HCT116 (cell line): ENCODE measurements at regions not wholly inside any gene's neighbourhood (a gene's known extent, or its start where the extent isn't known, plus 50 kb on each side); places are given as distances from the start of the nearest gene placed in this dataset.

Experiments used
- ATAC-seq: fragments of 200-7000 bp; cut with Tn5 transposase; 2 replicates; pipeline ENCODE4 v1.9.1; 2020; ENCODE audit warnings: mild to moderate bottlenecking, moderate library complexity
- BruUV-seq: library from RNA; stranded (reverse); fragments of 400-500 nt; replicated peaks from 2 replicates; lab custom pipeline; 2021; lab: Mats Ljungman, UMichigan
- CTCF ChIA-PET: fragments of 300-600 bp; sonication (Branson Sonifier 250); formaldehyde crosslinking; loops from one replicate; lab custom pipeline; 2021; ENCODE audit warnings: antibody characterized with exemption; lab: Charles Lee
- POLR2A ChIA-PET: fragments of 300-600, 350-600 bp; sonication (Branson Sonifier 250); formaldehyde crosslinking; loops from one replicate; lab custom pipeline; 2021; ENCODE audit warnings: antibody characterized with exemption; lab: Charles Lee
- RAD21 ChIA-PET, 2 experiments: fragments of 300-600 bp; sonication (Branson Sonifier 250); formaldehyde crosslinking; loops; one replicate each; lab custom pipeline; 2023; ENCODE audit warnings: low total read pairs in 2 of 2; ENCODE audit not compliant: uncharacterized antibody in 2 of 2, unreplicated experiment in 2 of 2, low non-redundant PET in 1 of 2; lab: Charles Lee
- DNase-seq: peaks from one replicate; pipeline ENCODE4 v3.0.0-alpha.2; 2010; ENCODE audit warnings: low read depth, low spot score
- H2AFZ ChIP-seq: fragments of 200-600 bp; shearing (Covaris generic), sonication (generic); 2 replicates; pipeline ENCODE4 v1.6.1; 2017; ENCODE audit warnings: low read depth, mixed run types, mixed read lengths, antibody characterized with exemption, low read length; ENCODE audit not compliant: poor library complexity, severe bottlenecking
- H3K27ac ChIP-seq: 2 replicates; pipeline ENCODE4 v1.5.1; 2012; ENCODE audit warnings: low read depth, low read length
- H3K27me3 ChIP-seq: fragments of 200-600 bp; sonication (generic); 2 replicates; pipeline ENCODE4 v1.6.1; 2016; ENCODE audit warnings: mixed run types, low read length, mixed read lengths; ENCODE audit not compliant: insufficient read depth
- H3K36me3 ChIP-seq, 2 experiments: fragments of 200-500 bp in 1 of 2; fragments of 200-600 bp in 1 of 2; sonication (Bioruptor generic) in 1 of 2; sonication (generic) in 1 of 2; 2 replicates each; pipeline versions ENCODE4 v1.5.1 to v1.6.1; 2014 to 2016; ENCODE audit warnings: low read length in 2 of 2, inconsistent platforms in 1 of 2, mixed read lengths in 1 of 2, mixed run types in 1 of 2; ENCODE audit not compliant: insufficient read depth in 2 of 2, control insufficient read depth in 1 of 2
- H3K4me1 ChIP-seq, 2 experiments: fragments of 200-600 bp in 1 of 2; sonication (generic) in 1 of 2; 2 replicates each; pipeline versions ENCODE4 v1.5.1 to v1.6.1; 2012 to 2017; ENCODE audit warnings: low read length in 2 of 2, inconsistent platforms in 1 of 2, mild to moderate bottlenecking in 1 of 2, mixed read lengths in 1 of 2, mixed run types in 1 of 2, moderate library complexity in 1 of 2; ENCODE audit not compliant: insufficient read depth in 2 of 2, control insufficient read depth in 1 of 2
- H3K4me2 ChIP-seq: fragments of 200-600 bp; sonication (generic); 2 replicates; pipeline ENCODE4 v1.6.1; 2017; ENCODE audit warnings: mixed run types, low read length, mixed read lengths
- H3K4me3 ChIP-seq, 2 experiments: fragments of 200-600 bp in 1 of 2; sonication (generic) in 1 of 2; replicated peaks in 1 of 2; 2 replicates each; pipeline ENCODE4 v1.5.1; 2011 to 2016; ENCODE audit warnings: low read length in 2 of 2, control low read depth in 1 of 2, low read depth in 1 of 2, mild to moderate bottlenecking in 1 of 2, mixed read lengths in 1 of 2, mixed run types in 1 of 2
- H3K79me2 ChIP-seq: fragments of 200-600 bp; sonication (generic); 2 replicates; pipeline ENCODE4 v1.6.1; 2017; ENCODE audit warnings: mild to moderate bottlenecking, mixed run types, low read length, moderate library complexity, mixed read lengths; ENCODE audit not compliant: insufficient read depth
- H3K9ac ChIP-seq: fragments of 200-600 bp; sonication (generic); 2 replicates; pipeline ENCODE4 v1.6.1; 2016; ENCODE audit warnings: low read length, mixed read lengths
- H3K9me2 ChIP-seq: fragments of 200-600 bp; sonication (generic), shearing (Covaris generic); 2 replicates; pipeline ENCODE4 v1.6.1; 2017; ENCODE audit warnings: mixed run types, mild to moderate bottlenecking, moderate library complexity; ENCODE audit not compliant: insufficient read depth
- H3K9me3 ChIP-seq, 2 experiments: fragments of 200-500 bp in 1 of 2; fragments of 200-600 bp in 1 of 2; sonication (Bioruptor generic) in 1 of 2; sonication (generic) in 1 of 2; 2 replicates each; pipeline ENCODE4 v1.6.1; 2014 to 2017; ENCODE audit warnings: low read length in 2 of 2, mixed read lengths in 2 of 2, inconsistent platforms in 1 of 2, low read depth in 1 of 2, mild to moderate bottlenecking in 1 of 2, mixed run types in 1 of 2, moderate library complexity in 1 of 2; ENCODE audit not compliant: control insufficient read depth in 1 of 2, insufficient read depth in 1 of 2
- H4K20me1 ChIP-seq: fragments of 200-600 bp; sonication (generic), shearing (Covaris generic); 2 replicates; pipeline ENCODE4 v1.6.1; 2017; ENCODE audit warnings: mixed run types, mild to moderate bottlenecking, moderate library complexity; ENCODE audit not compliant: insufficient read depth
- CBX3 ChIP-seq: IDR thresholded peaks from 2 replicates; pipeline ENCODE4 v1.6.1; 2012; ENCODE audit warnings: low read depth
- FOSL1 ChIP-seq: IDR thresholded peaks from 2 replicates; pipeline ENCODE4 v1.6.1; 2012; ENCODE audit warnings: low read depth
- ZBTB33 ChIP-seq: IDR thresholded peaks from 2 replicates; pipeline ENCODE4 v1.6.1; 2011; ENCODE audit warnings: mild to moderate bottlenecking, low read length, moderate library complexity; ENCODE audit not compliant: insufficient replicate concordance; ENCODE audit errors: extremely low read depth
- ZFX ChIP-seq: fragments of 450-650 bp; IDR thresholded peaks from 2 replicates; pipeline ENCODE4 v1.6.1; 2017
- intact Hi-C: fragments of 100-400 bp; cut with micrococcal nuclease; formaldehyde crosslinking; loops from 2 replicates; pipeline ENCODE4 v1.10.0; 2022
- TF ChIP-seq, protein P1 (sequence below): IDR thresholded peaks from 2 replicates; pipeline ENCODE4 v1.6.1; 2012; ENCODE audit warnings: low read depth

DNA sequence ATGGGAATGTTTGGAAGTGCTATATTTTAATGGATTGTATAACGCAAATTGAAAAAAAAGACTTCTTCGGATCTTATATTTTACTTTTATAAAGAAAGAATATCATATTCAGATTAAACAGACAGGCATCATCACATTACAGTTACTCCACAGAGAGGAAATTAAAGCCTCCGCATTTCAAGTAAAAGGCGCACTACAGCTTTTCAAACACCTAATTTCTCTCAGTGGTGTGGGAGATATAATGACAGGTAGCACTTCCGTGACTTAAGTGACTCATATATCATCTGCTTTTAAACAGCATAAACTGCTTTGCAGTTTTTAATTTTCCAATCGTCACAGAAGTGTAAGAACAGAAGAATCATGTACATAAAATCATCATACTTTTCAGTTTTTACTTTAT, 751.4 kb downstream of the FSCB start (continued):
- TF ChIP-seq, protein P1, sequence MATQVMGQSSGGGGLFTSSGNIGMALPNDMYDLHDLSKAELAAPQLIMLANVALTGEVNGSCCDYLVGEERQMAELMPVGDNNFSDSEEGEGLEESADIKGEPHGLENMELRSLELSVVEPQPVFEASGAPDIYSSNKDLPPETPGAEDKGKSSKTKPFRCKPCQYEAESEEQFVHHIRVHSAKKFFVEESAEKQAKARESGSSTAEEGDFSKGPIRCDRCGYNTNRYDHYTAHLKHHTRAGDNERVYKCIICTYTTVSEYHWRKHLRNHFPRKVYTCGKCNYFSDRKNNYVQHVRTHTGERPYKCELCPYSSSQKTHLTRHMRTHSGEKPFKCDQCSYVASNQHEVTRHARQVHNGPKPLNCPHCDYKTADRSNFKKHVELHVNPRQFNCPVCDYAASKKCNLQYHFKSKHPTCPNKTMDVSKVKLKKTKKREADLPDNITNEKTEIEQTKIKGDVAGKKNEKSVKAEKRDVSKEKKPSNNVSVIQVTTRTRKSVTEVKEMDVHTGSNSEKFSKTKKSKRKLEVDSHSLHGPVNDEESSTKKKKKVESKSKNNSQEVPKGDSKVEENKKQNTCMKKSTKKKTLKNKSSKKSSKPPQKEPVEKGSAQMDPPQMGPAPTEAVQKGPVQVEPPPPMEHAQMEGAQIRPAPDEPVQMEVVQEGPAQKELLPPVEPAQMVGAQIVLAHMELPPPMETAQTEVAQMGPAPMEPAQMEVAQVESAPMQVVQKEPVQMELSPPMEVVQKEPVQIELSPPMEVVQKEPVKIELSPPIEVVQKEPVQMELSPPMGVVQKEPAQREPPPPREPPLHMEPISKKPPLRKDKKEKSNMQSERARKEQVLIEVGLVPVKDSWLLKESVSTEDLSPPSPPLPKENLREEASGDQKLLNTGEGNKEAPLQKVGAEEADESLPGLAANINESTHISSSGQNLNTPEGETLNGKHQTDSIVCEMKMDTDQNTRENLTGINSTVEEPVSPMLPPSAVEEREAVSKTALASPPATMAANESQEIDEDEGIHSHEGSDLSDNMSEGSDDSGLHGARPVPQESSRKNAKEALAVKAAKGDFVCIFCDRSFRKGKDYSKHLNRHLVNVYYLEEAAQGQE: no peak
- TF ChIP-seq ZFX: no peak

GRCh38 chr14:43754838-43755237, 752.2 kb downstream of the FSCB start:
- H3K79me2 ChIP-seq: no peaks in the 10 kb centered on the region
- H3K9me2 ChIP-seq: no peaks in the 10 kb centered on the region
- no peaks in the 10 kb centered on the region for H3K9me3 ChIP-seq
- TF ChIP-seq CBX3: no peak
- no peak for TF ChIP-seq ZBTB33
- TF ChIP-seq FOSL1: no peak
- TF ChIP-seq, all 23 proteins: peak for 0
- no peak overlapping the region for H2AFZ ChIP-seq
- no peak overlapping the region for H3K4me3 ChIP-seq
- ChIA-PET POLR2A (no interaction called here), CTCF (no interaction called here), RAD21 (no interaction called here)
- H3K4me1 ChIP-seq: no peaks in the 10 kb centered on the region
- no peaks in the 10 kb centered on the region for H3K27me3 ChIP-seq
- no TSS peak for BruUV-seq
- no peak overlapping the region for H3K4me2 ChIP-seq
- no peak overlapping the region for H3K9ac ChIP-seq
- DNase-seq: no peak
- H3K27ac ChIP-seq: no peak overlapping the region
- no peaks in the 10 kb centered on the region for H3K36me3 ChIP-seq
- intact Hi-C loops: no loop called here
- no peaks in the 10 kb centered on the region for H4K20me1 ChIP-seq
- ATAC-seq: no peak
